Mesenchymal stem cell (in vitro differentiated cells and primary cell): ENCODE measurements at regions not wholly inside any gene's neighbourhood (a gene's known extent, or its start where the extent isn't known, plus 50 kb on each side); places are given as distances from the start of the nearest gene placed in this dataset.
A peak's percentile ranks its signal among the peaks of the same experiment; 100 is the strongest.

Experiments used
- DNase-seq: peaks from one replicate; pipeline ENCODE4 v3.0.0-alpha.2; 2013
- H2AFZ ChIP-seq: one replicate; pipeline ENCODE4 v1.6.1; 2013; ENCODE audit warnings: low read depth, mild to moderate bottlenecking, control low read depth, inconsistent platforms, low read length, moderate library complexity
- H2AK5ac ChIP-seq: 2 replicates; pipeline ENCODE4 v1.6.1; 2013; ENCODE audit warnings: low read length, moderate library complexity, mild to moderate bottlenecking, inconsistent platforms; ENCODE audit not compliant: severe bottlenecking
- H2BK120ac ChIP-seq: one replicate; pipeline ENCODE4 v1.6.1; 2013; ENCODE audit warnings: low read depth, mild to moderate bottlenecking, inconsistent platforms, low read length, moderate library complexity
- H2BK12ac ChIP-seq, 2 experiments: one replicate each; pipeline ENCODE4 v1.6.1; 2013; ENCODE audit warnings: inconsistent platforms in 2 of 2, low read length in 2 of 2, mild to moderate bottlenecking in 2 of 2, moderate library complexity in 2 of 2, control low read depth in 1 of 2
- H2BK15ac ChIP-seq: one replicate; pipeline ENCODE4 v1.6.1; 2013; ENCODE audit warnings: mild to moderate bottlenecking, low read depth, inconsistent platforms; ENCODE audit not compliant: poor library complexity, severe bottlenecking
- H2BK5ac ChIP-seq: 2 replicates; pipeline ENCODE4 v1.6.1; 2013; ENCODE audit warnings: low read depth, mild to moderate bottlenecking, low read length, control low read depth, inconsistent platforms; ENCODE audit not compliant: poor library complexity, severe bottlenecking
- H3K14ac ChIP-seq, 2 experiments: one replicate each; pipeline ENCODE4 v1.6.1; 2013; ENCODE audit warnings: inconsistent platforms in 2 of 2, low read length in 2 of 2, control low read depth in 1 of 2, mild to moderate bottlenecking in 1 of 2, moderate library complexity in 1 of 2
- H3K18ac ChIP-seq, 2 experiments: one replicate each; pipeline ENCODE4 v1.6.1; 2013; ENCODE audit warnings: inconsistent platforms in 2 of 2, low read length in 2 of 2, control low read depth in 1 of 2, low read depth in 1 of 2, mild to moderate bottlenecking in 1 of 2
- H3K23ac ChIP-seq, 2 experiments: one replicate each; pipeline ENCODE4 v1.6.1; 2013; ENCODE audit warnings: inconsistent platforms in 2 of 2, low read length in 2 of 2, mild to moderate bottlenecking in 2 of 2, moderate library complexity in 2 of 2, control low read depth in 1 of 2
- H3K27ac ChIP-seq: 2 replicates; pipeline ENCODE4 v1.5.1; 2013; ENCODE audit warnings: mild to moderate bottlenecking, moderate library complexity, low read length, control low read depth, inconsistent platforms; ENCODE audit not compliant: poor library complexity, severe bottlenecking
- H3K27me3 ChIP-seq, 2 experiments: 2 replicates each; pipeline versions ENCODE4 v1.6.1 to v1.7.0; 2013; ENCODE audit warnings: low read length in 2 of 2, mild to moderate bottlenecking in 2 of 2, moderate library complexity in 2 of 2, control low read depth in 1 of 2, inconsistent platforms in 1 of 2; ENCODE audit not compliant: control insufficient read depth in 1 of 2, insufficient read depth in 1 of 2
- H3K36me3 ChIP-seq, 2 experiments: 2 replicates each; pipeline versions ENCODE4 v1.6.1 to v1.7.0; 2013; ENCODE audit warnings: low read length in 2 of 2, control low read depth in 1 of 2, inconsistent platforms in 1 of 2, low read depth in 1 of 2, mild to moderate bottlenecking in 1 of 2; ENCODE audit not compliant: insufficient read depth in 2 of 2, control insufficient read depth in 1 of 2
- H3K4ac ChIP-seq, 2 experiments: one replicate each; pipeline ENCODE4 v1.6.1; 2013; ENCODE audit warnings: inconsistent platforms in 2 of 2, low read length in 2 of 2, mild to moderate bottlenecking in 2 of 2, moderate library complexity in 2 of 2, control low read depth in 1 of 2, low read depth in 1 of 2
- H3K4me1 ChIP-seq: 2 replicates; pipeline ENCODE4 v1.6.1; 2013; ENCODE audit warnings: low read depth, low read length, control low read depth; ENCODE audit not compliant: control insufficient read depth, insufficient read depth
- H3K4me2 ChIP-seq: 2 replicates; pipeline ENCODE4 v1.6.1; 2013; ENCODE audit warnings: low read length, mild to moderate bottlenecking, inconsistent platforms; ENCODE audit not compliant: poor library complexity, severe bottlenecking
- H3K4me3 ChIP-seq, 2 experiments: 2 replicates each; pipeline versions ENCODE4 v1.5.1 to v1.7.0; 2013; ENCODE audit warnings: low read length in 2 of 2, mild to moderate bottlenecking in 2 of 2, control low read depth in 1 of 2, low read depth in 1 of 2; ENCODE audit not compliant: insufficient read depth in 1 of 2
- H3K79me1 ChIP-seq: replicated peaks from 2 replicates; pipeline ENCODE4 v1.6.1; 2013; ENCODE audit warnings: mild to moderate bottlenecking, control low read depth, low read length, inconsistent platforms; ENCODE audit not compliant: poor library complexity, severe bottlenecking
- H3K9ac ChIP-seq: 2 replicates; pipeline ENCODE4 v1.7.0; 2013; ENCODE audit warnings: mild to moderate bottlenecking, low read length, moderate library complexity
- H3K9me3 ChIP-seq: 2 replicates; pipeline ENCODE4 v1.7.0; 2013; ENCODE audit warnings: mild to moderate bottlenecking, low read length; ENCODE audit not compliant: control insufficient read depth
- H4K8ac ChIP-seq: one replicate; pipeline ENCODE4 v1.6.1; 2013; ENCODE audit warnings: inconsistent platforms, mild to moderate bottlenecking, low read length, moderate library complexity
- H4K91ac ChIP-seq: one replicate; pipeline ENCODE4 v1.6.1; 2013; ENCODE audit warnings: mild to moderate bottlenecking, low read length, inconsistent platforms
- WGBS: methylation state at CpG from one replicate; pipeline ENCODE4 v1.1.7; 2013; ENCODE audit warnings: mixed read lengths; 5-methylcytosine and 5-hydroxymethylcytosine counted together

DNA sequence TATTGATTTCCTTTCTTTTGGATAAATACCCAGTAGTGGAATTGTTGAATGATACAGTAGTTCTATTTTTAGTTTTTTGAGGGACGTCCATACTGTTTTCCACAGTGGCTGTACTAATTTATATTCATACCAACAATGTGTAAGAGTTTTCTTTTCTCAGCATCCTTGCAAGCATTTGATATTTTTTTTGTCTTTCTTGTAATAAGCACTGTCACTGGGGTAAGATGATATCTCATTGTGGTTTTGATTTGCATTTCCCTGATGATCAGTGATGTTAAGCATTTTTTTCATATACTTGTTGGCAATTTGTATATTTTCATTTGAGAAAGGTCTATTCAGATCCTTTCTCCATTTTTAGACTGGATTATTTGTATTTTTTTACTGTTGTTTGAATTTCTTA is 308.7 kb downstream of the PTEN start:
- Histone ChIP-seq H3K4me2 (no peak overlapping the region), H3K9ac (no peak overlapping the region), H3K18ac (no peak overlapping the region), H3K14ac (no peak overlapping the region), H3K36me3 (no peaks in the 10 kb centered on the region), H3K27ac (no peak overlapping the region), H3K27me3 (no peaks in the 10 kb centered on the region), H4K91ac (no peak overlapping the region), H3K9me3 (peaks cover 27% of the 10 kb centered on the region), H2AK5ac (no peak overlapping the region), H3K79me1 (no peaks in the 10 kb centered on the region), H2BK120ac (no peak overlapping the region), H3K23ac (no peak overlapping the region), H2BK5ac (no peak overlapping the region), H3K4me3 (no peak overlapping the region), H3K4me1 (no peaks in the 10 kb centered on the region), H2BK15ac (no peak overlapping the region), H2AFZ (no peak overlapping the region), H4K8ac (no peak overlapping the region), H3K4ac (no peak overlapping the region), H2BK12ac (no peak overlapping the region)
- WGBS: no CpG with 5 or more reads among the region's 1 CpG
- DNase-seq: no peak

DNA sequence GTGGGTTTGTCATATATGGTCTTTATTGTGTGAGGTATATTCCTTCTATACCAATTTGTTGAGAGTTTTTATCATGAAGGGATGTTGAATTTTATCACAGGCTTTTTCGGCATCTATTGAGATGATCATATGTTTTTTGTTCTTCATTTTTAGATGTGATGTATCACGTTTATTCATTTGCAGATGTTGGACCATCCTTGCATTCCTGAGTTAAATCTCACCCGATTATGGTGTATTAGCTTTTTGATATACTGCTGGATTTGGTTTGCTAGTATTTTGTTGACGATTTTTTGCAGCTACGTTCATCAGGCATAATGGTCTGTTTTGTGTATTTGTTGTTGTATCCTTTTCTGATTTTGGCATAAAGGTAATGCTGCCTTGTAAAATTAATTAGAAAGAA is 311.0 kb downstream of the PTEN start:
- Histone ChIP-seq H3K36me3 (no peaks in the 10 kb centered on the region), H3K9ac (no peak overlapping the region), H2AFZ (no peak overlapping the region), H2BK12ac (no peak overlapping the region), H3K9me3 (peaks cover 19% of the 10 kb centered on the region), H3K4me2 (no peak overlapping the region), H3K18ac (no peak overlapping the region), H2AK5ac (no peak overlapping the region), H3K23ac (no peak overlapping the region), H4K91ac (no peak overlapping the region), H3K27ac (no peak overlapping the region), H3K4me1 (no peaks in the 10 kb centered on the region), H3K79me1 (no peaks in the 10 kb centered on the region), H3K27me3 (no peaks in the 10 kb centered on the region), H3K4me3 (no peak overlapping the region), H4K8ac (no peak overlapping the region), H2BK15ac (no peak overlapping the region), H3K14ac (no peak overlapping the region), H2BK120ac (no peak overlapping the region), H2BK5ac (no peak overlapping the region), H3K4ac (no peak overlapping the region)
- 91% methylated on average over 5 of the region's 5 CpGs for WGBS
- DNase-seq: no peak

DNA sequence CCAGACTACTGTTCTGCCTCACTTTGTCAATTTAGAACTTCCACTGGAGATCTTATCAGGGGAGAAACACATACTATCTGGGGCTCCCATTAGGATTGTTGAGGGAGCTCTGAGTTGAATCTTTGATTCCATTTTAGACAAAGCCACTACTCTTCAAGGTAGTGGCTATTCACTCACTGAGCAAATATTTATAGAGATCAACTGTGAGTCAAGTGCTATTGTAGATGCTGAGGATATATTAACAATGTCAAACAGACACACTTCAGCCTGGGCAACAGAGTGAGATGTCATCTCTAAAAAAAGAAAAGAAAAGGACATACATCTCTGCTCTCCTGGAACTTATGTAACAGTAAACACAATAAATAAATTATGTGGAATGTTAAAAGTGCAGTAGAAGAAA is 315.3 kb downstream of the PTEN start:
- peaks cover 17% of the 10 kb centered on the region for H3K9me3 ChIP-seq
- no peak overlapping the region for H4K8ac ChIP-seq
- H3K4me1 ChIP-seq: no peaks in the 10 kb centered on the region
- H2AFZ ChIP-seq: no peak overlapping the region
- H2BK15ac ChIP-seq: no peak overlapping the region
- no peaks in the 10 kb centered on the region for H3K27me3 ChIP-seq
- H3K23ac ChIP-seq: no peak overlapping the region
- no peak overlapping the region for H2BK5ac ChIP-seq
- H3K27ac ChIP-seq: no peak overlapping the region
- no peak overlapping the region for H3K14ac ChIP-seq
- no peaks in the 10 kb centered on the region for H3K79me1 ChIP-seq
- no peak for DNase-seq
- no peak overlapping the region for H3K9ac ChIP-seq
- H3K18ac ChIP-seq: no peak overlapping the region
- H3K4me3 ChIP-seq: no peak overlapping the region
- no peak overlapping the region for H2AK5ac ChIP-seq
- H3K4ac ChIP-seq: no peak overlapping the region
- no peak overlapping the region for H3K4me2 ChIP-seq
- H3K36me3 ChIP-seq: no peaks in the 10 kb centered on the region
- no peak overlapping the region for H4K91ac ChIP-seq
- H2BK120ac ChIP-seq: no peak overlapping the region
- no peak overlapping the region for H2BK12ac ChIP-seq

DNA sequence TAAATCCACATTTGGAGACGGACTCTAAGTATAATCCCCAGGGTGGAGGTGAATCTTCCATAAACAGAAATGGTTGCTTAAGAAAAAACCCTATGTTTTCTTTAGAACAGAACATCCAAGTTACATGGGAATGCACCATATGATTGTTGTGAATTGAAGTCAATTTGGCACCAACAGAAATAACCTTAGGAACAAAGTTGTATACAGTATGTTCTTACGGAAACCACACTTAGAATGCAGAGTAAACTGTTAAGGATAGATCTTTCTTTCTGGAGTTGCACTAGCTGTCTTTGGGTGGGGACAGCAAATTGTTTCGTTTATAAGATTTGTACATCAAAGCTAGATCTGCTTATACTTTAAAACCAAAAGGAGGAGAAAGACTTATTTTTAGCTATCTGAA is 316.4 kb downstream of the PTEN start:
- H3K18ac ChIP-seq: no peak overlapping the region
- DNase-seq: peak; percentile 41
- no peak overlapping the region for H3K23ac ChIP-seq
- no peaks in the 10 kb centered on the region for H3K4me1 ChIP-seq
- H3K27ac ChIP-seq: no peak overlapping the region
- H3K4me3 ChIP-seq: no peak overlapping the region
- H3K27me3 ChIP-seq: no peaks in the 10 kb centered on the region
- no peak overlapping the region for H2AFZ ChIP-seq
- H3K9ac ChIP-seq: no peak overlapping the region
- H3K36me3 ChIP-seq: no peaks in the 10 kb centered on the region
- no peak overlapping the region for H2AK5ac ChIP-seq
- H3K4ac ChIP-seq: no peak overlapping the region
- no peak overlapping the region for H2BK5ac ChIP-seq
- H2BK120ac ChIP-seq: no peak overlapping the region
- H4K8ac ChIP-seq: no peak overlapping the region
- no peak overlapping the region for H4K91ac ChIP-seq
- no peaks in the 10 kb centered on the region for H3K79me1 ChIP-seq
- no peak overlapping the region for H3K14ac ChIP-seq
- H3K9me3 ChIP-seq: peaks cover 11% of the 10 kb centered on the region
- 71% methylated on average over 1 of the region's 3 CpGs for WGBS
- no peak overlapping the region for H3K4me2 ChIP-seq
- H2BK15ac ChIP-seq: no peak overlapping the region
- no peak overlapping the region for H2BK12ac ChIP-seq
